ENCODE measurements at regions not wholly inside any gene's neighbourhood (a gene's known extent, or its start where the extent isn't known, plus 50 kb on each side); places are given as distances from the start of the nearest gene placed in this dataset.

DNA sequence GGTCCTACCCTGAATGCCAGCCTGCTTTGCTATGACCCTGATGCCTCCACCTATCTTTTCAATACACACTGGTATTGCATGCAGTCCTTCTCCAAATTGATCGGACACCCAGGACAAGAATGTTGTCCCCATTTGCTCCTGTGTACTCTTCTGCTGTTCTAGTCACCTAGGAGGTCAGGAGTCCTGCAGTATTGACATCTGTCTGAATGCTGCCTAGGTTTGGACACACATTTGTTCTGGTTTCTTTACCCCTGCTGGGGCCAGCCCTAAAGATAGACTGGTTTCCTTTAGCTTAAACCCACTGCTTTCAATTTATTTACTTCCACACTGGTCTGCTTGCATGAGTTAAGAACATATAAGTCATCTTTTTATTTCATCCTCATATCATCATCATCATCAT is 167.0 kb upstream of the CCN2 start:
- Histone ChIP-seq H2AFZ (ENCODE audit: control insufficient read depth, low read length) (no peak overlapping the region), H3K79me2 (ENCODE audit: control insufficient read depth, insufficient read depth, low read length) (no peaks in the 10 kb centered on the region), H3K36me3 (ENCODE audit: control insufficient read depth in 2 of 2, extremely low read depth in 1 of 2, insufficient read depth in 2 of 2, low read length in 2 of 2) (no peaks in the 10 kb centered on the region), H3K27ac (ENCODE audit: control insufficient read depth, insufficient read depth, low read length) (no peak overlapping the region), H3K9ac (ENCODE audit: control insufficient read depth, extremely low read depth, insufficient read depth, low read length) (no peak overlapping the region), H3K9me1 (ENCODE audit: control insufficient read depth, extremely low read depth, insufficient read depth, low read length) (no peaks in the 10 kb centered on the region), H3K27me3 (ENCODE audit: control insufficient read depth, extremely low read depth, insufficient read depth, low read length) (no peaks in the 10 kb centered on the region), H4K20me1 (ENCODE audit: control insufficient read depth, extremely low read depth, insufficient read depth, low read length) (no peaks in the 10 kb centered on the region), H3K4me2 (ENCODE audit: control insufficient read depth, extremely low read depth, insufficient read depth, low read depth, low read length) (no peak overlapping the region), H3K9me3 (ENCODE audit: control insufficient read depth, low read depth, low read length) (no peaks in the 10 kb centered on the region), H3K4me1 (ENCODE audit: control insufficient read depth, extremely low read depth, insufficient read depth, low read length) (peaks cover 9% of the 10 kb centered on the region), H3K4me3 (ENCODE audit: control insufficient read depth in 2 of 3, extremely low read depth in 1 of 3, insufficient read depth in 2 of 3, low read depth in 1 of 3, low read length in 3 of 3) (no peak overlapping the region)
- no peak for FAIRE-seq
- dilution Hi-C loops (cut with MboI; ENCODE audit: extremely low pct_ligation_motif_present, low sequenced_read_pairs), result no loop called here
- DNase-seq (ENCODE audit: low read depth, low spot score), result no peak
- TF ChIP-seq EZH2 (IDR thresholded peaks at IDR 0.05; ENCODE audit: low read length) (no peak), CTCF (optimal IDR thresholded peaks at IDR 0.05 in 1 of 3, IDR thresholded peaks at IDR 0.05 in 1 of 3, conservative IDR thresholded peaks at IDR 0.05 in 1 of 3; ENCODE audit: extremely low read depth in 1 of 3, insufficient read depth in 2 of 3, low read length in 3 of 3) (no peak)

- TF ChIP-seq EZH2 (IDR thresholded peaks at IDR 0.05; ENCODE audit: low read length) (no peak), CTCF (optimal IDR thresholded peaks at IDR 0.05 in 1 of 3, IDR thresholded peaks at IDR 0.05 in 1 of 3, conservative IDR thresholded peaks at IDR 0.05 in 1 of 3; ENCODE audit: extremely low read depth in 1 of 3, insufficient read depth in 2 of 3, low read length in 3 of 3) (no peak)
- H3K4me1 ChIP-seq (ENCODE audit: control insufficient read depth, extremely low read depth, insufficient read depth, low read length), result peaks cover 9% of the 10 kb centered on the region
- DNase-seq (ENCODE audit: low read depth, low spot score), result peak; percentile 11
- H3K9ac ChIP-seq (ENCODE audit: control insufficient read depth, extremely low read depth, insufficient read depth, low read length), result no peak overlapping the region
- peak overlapping the region; percentile 87 for H2AFZ ChIP-seq (ENCODE audit: control insufficient read depth, low read length)
- H3K79me2 ChIP-seq (ENCODE audit: control insufficient read depth, insufficient read depth, low read length), result no peaks in the 10 kb centered on the region
- H4K20me1 ChIP-seq (ENCODE audit: control insufficient read depth, extremely low read depth, insufficient read depth, low read length), result no peaks in the 10 kb centered on the region
- peak; percentile 84 for FAIRE-seq
- H3K27me3 ChIP-seq (ENCODE audit: control insufficient read depth, extremely low read depth, insufficient read depth, low read length), result no peaks in the 10 kb centered on the region
- H3K4me2 ChIP-seq (ENCODE audit: control insufficient read depth, extremely low read depth, insufficient read depth, low read depth, low read length), result peak overlapping the region; percentile 80
- dilution Hi-C loops (cut with MboI; ENCODE audit: extremely low pct_ligation_motif_present, low sequenced_read_pairs), result no loop called here
- no peaks in the 10 kb centered on the region for H3K9me1 ChIP-seq (ENCODE audit: control insufficient read depth, extremely low read depth, insufficient read depth, low read length)
- no peaks in the 10 kb centered on the region for H3K9me3 ChIP-seq (ENCODE audit: control insufficient read depth, low read depth, low read length)
- H3K27ac ChIP-seq (ENCODE audit: control insufficient read depth, insufficient read depth, low read length), result no peak overlapping the region
- peak overlapping the region in 2 of 3 experiments; percentile 39 to 50 for H3K4me3 ChIP-seq (ENCODE audit: control insufficient read depth in 2 of 3, extremely low read depth in 1 of 3, insufficient read depth in 2 of 3, low read depth in 1 of 3, low read length in 3 of 3)
- no peaks in the 10 kb centered on the region for H3K36me3 ChIP-seq (ENCODE audit: control insufficient read depth in 2 of 2, extremely low read depth in 1 of 2, insufficient read depth in 2 of 2, low read length in 2 of 2)
These were observed 164.7 kb upstream of the CCN2 start for GRCh38 chr6:132115714-132116366.

All from keratinocyte (primary cell).